ENCODE measurements at regions not wholly inside any gene's neighbourhood (a gene's known extent, or its start where the extent isn't known, plus 50 kb on each side); places are given as distances from the start of the nearest gene placed in this dataset.
A peak's percentile ranks its signal among the peaks of the same experiment; 100 is the strongest.

DNA sequence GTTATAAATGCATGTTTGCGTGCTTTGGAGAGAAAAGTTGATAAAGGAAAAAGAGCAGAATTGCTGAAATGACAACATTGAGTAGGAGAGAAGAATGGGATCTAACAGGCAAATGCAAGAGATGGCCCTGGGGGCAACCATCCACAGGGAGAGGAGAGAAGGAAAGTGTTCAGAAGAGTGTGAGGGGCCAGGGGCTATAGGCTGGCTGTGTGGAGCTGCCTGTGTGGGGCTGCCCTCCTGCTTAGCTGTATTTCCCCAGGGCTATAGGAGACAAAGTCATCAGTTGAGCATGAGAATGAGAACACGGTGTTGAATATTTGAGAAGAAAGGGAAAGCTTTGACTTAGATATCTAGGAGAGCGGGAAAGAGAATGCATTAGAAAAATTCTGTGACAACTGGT, 572.0 kb downstream of the SOX11 start:
- peaks cover 8% of the 10 kb centered on the region for H3K9me3 Mint-ChIP-seq
- Histone ChIP-seq H3K4me1 (no peaks in the 10 kb centered on the region), H3K4me2 (no peak overlapping the region), H3K79me2 (ENCODE audit: low read depth) (no peaks in the 10 kb centered on the region), H3K9ac (no peak overlapping the region), H2AFZ (replicated peaks) (peak overlapping the region; percentile 4), H3F3A (ENCODE audit: low read depth) (no peaks in the 10 kb centered on the region), H4K20me1 (ENCODE audit: low read depth) (no peaks in the 10 kb centered on the region), H3K27me3 (no peaks in the 10 kb centered on the region), H3K36me3 (no peaks in the 10 kb centered on the region), H3K9me3 (ENCODE audit: low read depth) (no peaks in the 10 kb centered on the region), H3K27ac (no peak overlapping the region), H3K4me3 (no peak overlapping the region)
- TF ChIP-seq EZH2phosphoT487 (IDR thresholded peaks at IDR 0.05) (no peak), EZH2 (IDR thresholded peaks at IDR 0.05) (no peak)
- TF ChIP-seq, protein P1, sequence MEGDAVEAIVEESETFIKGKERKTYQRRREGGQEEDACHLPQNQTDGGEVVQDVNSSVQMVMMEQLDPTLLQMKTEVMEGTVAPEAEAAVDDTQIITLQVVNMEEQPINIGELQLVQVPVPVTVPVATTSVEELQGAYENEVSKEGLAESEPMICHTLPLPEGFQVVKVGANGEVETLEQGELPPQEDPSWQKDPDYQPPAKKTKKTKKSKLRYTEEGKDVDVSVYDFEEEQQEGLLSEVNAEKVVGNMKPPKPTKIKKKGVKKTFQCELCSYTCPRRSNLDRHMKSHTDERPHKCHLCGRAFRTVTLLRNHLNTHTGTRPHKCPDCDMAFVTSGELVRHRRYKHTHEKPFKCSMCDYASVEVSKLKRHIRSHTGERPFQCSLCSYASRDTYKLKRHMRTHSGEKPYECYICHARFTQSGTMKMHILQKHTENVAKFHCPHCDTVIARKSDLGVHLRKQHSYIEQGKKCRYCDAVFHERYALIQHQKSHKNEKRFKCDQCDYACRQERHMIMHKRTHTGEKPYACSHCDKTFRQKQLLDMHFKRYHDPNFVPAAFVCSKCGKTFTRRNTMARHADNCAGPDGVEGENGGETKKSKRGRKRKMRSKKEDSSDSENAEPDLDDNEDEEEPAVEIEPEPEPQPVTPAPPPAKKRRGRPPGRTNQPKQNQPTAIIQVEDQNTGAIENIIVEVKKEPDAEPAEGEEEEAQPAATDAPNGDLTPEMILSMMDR (IDR thresholded peaks at IDR 0.05) = no peak
- no peak overlapping the region for H3K27ac Mint-ChIP-seq
- no peaks in the 10 kb centered on the region for H3K4me1 Mint-ChIP-seq
- no peaks in the 10 kb centered on the region for H3K27me3 Mint-ChIP-seq (ENCODE audit: insufficient read depth, low read depth)
- no peak overlapping the region for H3K4me3 Mint-ChIP-seq
- no peaks in the 10 kb centered on the region for H3K36me3 Mint-ChIP-seq
- no peak for DNase-seq (ENCODE audit: low spot score)

DNA sequence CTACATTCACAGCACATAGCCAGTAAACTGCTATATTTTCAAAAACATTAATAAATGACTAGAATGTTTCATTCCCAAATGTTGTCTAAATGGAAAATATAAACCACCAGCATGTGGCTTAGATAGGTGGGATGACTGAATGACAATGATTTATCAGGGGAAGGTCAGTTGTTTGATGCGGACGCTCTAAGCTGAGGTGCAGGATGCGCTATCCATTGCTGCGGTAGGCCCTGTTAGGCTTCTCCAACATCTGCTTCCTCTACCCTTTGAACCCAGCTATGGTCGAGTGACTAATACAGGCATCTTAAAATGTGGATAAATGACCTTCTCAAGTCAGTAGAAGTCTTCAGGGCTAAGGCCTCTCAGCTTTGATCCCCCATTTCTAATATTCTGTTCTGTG, 584.2 kb downstream of the CMPK2 start:
- no peak for DNase-seq (ENCODE audit: low spot score)
- H3K9ac ChIP-seq = no peak overlapping the region
- no peak overlapping the region for H3K4me3 ChIP-seq
- peaks cover 10% of the 10 kb centered on the region for H3K27me3 Mint-ChIP-seq (ENCODE audit: insufficient read depth, low read depth)
- TF ChIP-seq EZH2phosphoT487 (IDR thresholded peaks at IDR 0.05) = no peak
- TF ChIP-seq, protein P1 (IDR thresholded peaks at IDR 0.05) = no peak
- TF ChIP-seq EZH2 (IDR thresholded peaks at IDR 0.05) = no peak
- H3K36me3 Mint-ChIP-seq = no peaks in the 10 kb centered on the region
- H3K36me3 ChIP-seq = no peaks in the 10 kb centered on the region
- H3K79me2 ChIP-seq (ENCODE audit: low read depth) = no peaks in the 10 kb centered on the region
- no peaks in the 10 kb centered on the region for H3K9me3 ChIP-seq (ENCODE audit: low read depth)
- H3K4me1 Mint-ChIP-seq = peaks cover 10% of the 10 kb centered on the region
- H2AFZ ChIP-seq (replicated peaks) = peak overlapping the region; percentile 68
- no peak overlapping the region for H3K27ac Mint-ChIP-seq
- no peak overlapping the region for H3K4me3 Mint-ChIP-seq
- H3K9me3 Mint-ChIP-seq = peaks cover 8% of the 10 kb centered on the region
- H3K27ac ChIP-seq = no peak overlapping the region
- H3K27me3 ChIP-seq = no peaks in the 10 kb centered on the region
- H4K20me1 ChIP-seq (ENCODE audit: low read depth) = no peaks in the 10 kb centered on the region
- H3K4me2 ChIP-seq = no peak overlapping the region
- H3K4me1 ChIP-seq = no peaks in the 10 kb centered on the region
- H3F3A ChIP-seq (ENCODE audit: low read depth) = no peaks in the 10 kb centered on the region

DNA sequence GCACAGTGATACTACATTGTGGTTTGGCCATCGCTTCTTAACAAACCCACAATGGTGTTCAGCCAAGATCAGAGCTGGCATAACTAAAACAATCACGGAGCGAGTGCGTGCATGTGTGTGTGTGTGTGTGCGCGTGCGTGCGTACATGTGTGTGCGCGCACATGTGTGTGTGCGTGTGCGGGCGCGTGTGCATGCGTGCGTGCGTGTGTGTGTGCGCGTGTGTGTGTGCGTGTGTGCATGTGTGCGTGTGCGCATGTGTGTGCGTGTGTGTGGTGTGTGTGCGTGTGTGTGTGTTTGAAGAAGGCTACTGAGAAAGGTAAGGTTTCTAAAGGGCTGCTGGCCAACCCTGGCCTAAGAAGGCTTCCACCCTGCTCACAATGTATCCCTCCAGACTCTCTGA, 582.4 kb downstream of the CMPK2 start:
- Histone ChIP-seq H3K4me1 (no peaks in the 10 kb centered on the region), H3K27ac (no peak overlapping the region), H3K9ac (no peak overlapping the region), H4K20me1 (ENCODE audit: low read depth) (no peaks in the 10 kb centered on the region), H3K36me3 (no peaks in the 10 kb centered on the region), H3F3A (ENCODE audit: low read depth) (no peaks in the 10 kb centered on the region), H3K4me3 (no peak overlapping the region), H2AFZ (replicated peaks) (no peak overlapping the region), H3K9me3 (ENCODE audit: low read depth) (no peaks in the 10 kb centered on the region), H3K27me3 (no peaks in the 10 kb centered on the region), H3K4me2 (no peak overlapping the region), H3K79me2 (ENCODE audit: low read depth) (no peaks in the 10 kb centered on the region)
- Mint-ChIP-seq H3K4me1 (peaks cover 8% of the 10 kb centered on the region), H3K27ac (no peak overlapping the region), H3K27me3 (ENCODE audit: insufficient read depth, low read depth) (peaks cover 10% of the 10 kb centered on the region), H3K9me3 (peaks cover 3% of the 10 kb centered on the region), H3K36me3 (no peaks in the 10 kb centered on the region), H3K4me3 (no peak overlapping the region)
- TF ChIP-seq EZH2phosphoT487 (IDR thresholded peaks at IDR 0.05) = no peak
- TF ChIP-seq, protein P1 (IDR thresholded peaks at IDR 0.05) = no peak
- TF ChIP-seq EZH2 (IDR thresholded peaks at IDR 0.05) = no peak
- no peak for DNase-seq (ENCODE audit: low spot score)

Data from neural progenitor cell (in vitro differentiated cells).